ENCODE measurements at regions not wholly inside any gene's neighbourhood (a gene's known extent, or its start where the extent isn't known, plus 50 kb on each side); places are given as distances from the start of the nearest gene placed in this dataset.

DNA sequence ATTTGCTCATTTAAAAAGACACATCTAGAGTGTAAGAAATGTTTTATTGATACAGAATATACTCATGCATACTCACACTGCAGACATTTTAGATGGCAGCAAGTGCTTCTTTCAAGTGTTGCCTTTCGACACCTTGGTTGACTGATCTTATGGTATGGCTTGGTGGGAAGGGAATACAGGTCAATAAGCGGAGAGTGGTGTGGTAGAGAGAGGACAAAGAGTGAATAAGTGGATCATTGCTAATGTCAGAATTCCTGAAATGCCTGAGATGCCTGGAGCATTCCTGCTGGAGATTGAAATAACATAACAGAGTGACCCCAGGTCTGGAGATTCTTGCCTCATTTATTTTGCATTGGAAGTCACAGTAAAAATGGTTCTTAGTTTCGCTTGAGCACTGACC is 76.7 kb downstream of the RND3 start:
- Histone ChIP-seq H3K36me3 (ENCODE audit: control insufficient read depth, insufficient read depth, low read length) (no peaks in the 10 kb centered on the region), H3K79me2 (ENCODE audit: control insufficient read depth, insufficient read depth, low read length) (no peaks in the 10 kb centered on the region), H3K4me1 (replicated peaks in 1 of 2; ENCODE audit: control insufficient read depth in 2 of 2, insufficient read depth in 2 of 2, low read length in 2 of 2) (no peaks in the 10 kb centered on the region), H3K4me3 (no peak overlapping the region), H3K27ac (ENCODE audit: extremely low read depth, low read depth, low read length) (no peak overlapping the region), H3K27me3 (ENCODE audit: control insufficient read depth in 2 of 2, insufficient read depth in 2 of 2, low read length in 2 of 2) (no peaks in the 10 kb centered on the region), H2AFZ (ENCODE audit: low read depth, low read length) (no peak overlapping the region), H3K9me1 (ENCODE audit: control insufficient read depth, insufficient read depth, low read length) (no peaks in the 10 kb centered on the region), H3K9me3 (replicated peaks; ENCODE audit: control insufficient read depth, insufficient read depth, low read depth, low read length) (no peaks in the 10 kb centered on the region; the same call in 1 of the 2 replicates), H3K9ac (ENCODE audit: insufficient read depth in 1 of 2, low read depth in 2 of 2, low read length in 2 of 2) (no peak overlapping the region), H3K4me2 (ENCODE audit: insufficient read depth, low read length) (no peak overlapping the region), H4K20me1 (replicated peaks; ENCODE audit: control insufficient read depth, insufficient read depth, low read length) (no peaks in the 10 kb centered on the region)
- ATAC-seq (no peak), FAIRE-seq (no peak), DNase-seq (ENCODE audit: extremely low read depth in 1 of 4, low spot score in 3 of 4) (no peak)
- TF ChIP-seq, protein P1, sequence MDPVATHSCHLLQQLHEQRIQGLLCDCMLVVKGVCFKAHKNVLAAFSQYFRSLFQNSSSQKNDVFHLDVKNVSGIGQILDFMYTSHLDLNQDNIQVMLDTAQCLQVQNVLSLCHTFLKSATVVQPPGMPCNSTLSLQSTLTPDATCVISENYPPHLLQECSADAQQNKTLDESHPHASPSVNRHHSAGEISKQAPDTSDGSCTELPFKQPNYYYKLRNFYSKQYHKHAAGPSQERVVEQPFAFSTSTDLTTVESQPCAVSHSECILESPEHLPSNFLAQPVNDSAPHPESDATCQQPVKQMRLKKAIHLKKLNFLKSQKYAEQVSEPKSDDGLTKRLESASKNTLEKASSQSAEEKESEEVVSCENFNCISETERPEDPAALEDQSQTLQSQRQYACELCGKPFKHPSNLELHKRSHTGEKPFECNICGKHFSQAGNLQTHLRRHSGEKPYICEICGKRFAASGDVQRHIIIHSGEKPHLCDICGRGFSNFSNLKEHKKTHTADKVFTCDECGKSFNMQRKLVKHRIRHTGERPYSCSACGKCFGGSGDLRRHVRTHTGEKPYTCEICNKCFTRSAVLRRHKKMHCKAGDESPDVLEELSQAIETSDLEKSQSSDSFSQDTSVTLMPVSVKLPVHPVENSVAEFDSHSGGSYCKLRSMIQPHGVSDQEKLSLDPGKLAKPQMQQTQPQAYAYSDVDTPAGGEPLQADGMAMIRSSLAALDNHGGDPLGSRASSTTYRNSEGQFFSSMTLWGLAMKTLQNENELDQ (CRISPR knock-in tag; IDR thresholded peaks at IDR 0.05; ENCODE audit: borderline replicate concordance): no peak
- TF ChIP-seq BDP1 (IDR thresholded peaks at IDR 0.05; ENCODE audit: insufficient read depth, insufficient read length) (no peak), NCOA2 (IDR thresholded peaks at IDR 0.05; ENCODE audit: partially characterized antibody in 2 of 2) (no peak), GATA2 (CRISPR knock-in tag; IDR thresholded peaks at IDR 0.05) (no peak)
- POLR2A ChIA-PET: no interaction called here
- in situ Hi-C loops (cut with MboI) (no loop called here), intact Hi-C loops (cut with micrococcal nuclease) (no loop called here)
- CTCF ChIA-PET (ENCODE audit: low intra/inter-chr PET ratio): no interaction called here
- BruUV-seq (replicated peaks): no TSS peak
- WGBS (ENCODE audit: insufficient coverage, low coverage, missing lambda C conversion rate): 2% methylated on average over 3 of the region's 3 CpGs

GRCh38 chr2:150409196-150409595 is 78.3 kb downstream of the RND3 start:
- no peaks in the 10 kb centered on the region for H3K4me1 ChIP-seq (replicated peaks in 1 of 2; ENCODE audit: control insufficient read depth in 2 of 2, insufficient read depth in 2 of 2, low read length in 2 of 2)
- no peak for TF ChIP-seq IFI16 (CRISPR knock-in tag; IDR thresholded peaks at IDR 0.05)
- TF ChIP-seq, protein P2, sequence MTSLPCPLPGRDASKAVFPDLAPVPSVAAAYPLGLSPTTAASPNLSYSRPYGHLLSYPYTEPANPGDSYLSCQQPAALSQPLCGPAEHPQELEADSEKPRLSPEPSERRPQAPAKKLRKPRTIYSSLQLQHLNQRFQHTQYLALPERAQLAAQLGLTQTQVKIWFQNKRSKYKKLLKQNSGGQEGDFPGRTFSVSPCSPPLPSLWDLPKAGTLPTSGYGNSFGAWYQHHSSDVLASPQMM (CRISPR knock-in tag; IDR thresholded peaks at IDR 0.05): no peak
- TF ChIP-seq HNRNPH1 (optimal IDR thresholded peaks at IDR 0.05; ENCODE audit: low read depth, low read length): no peak
- no peak for TF ChIP-seq U2AF1 (optimal IDR thresholded peaks at IDR 0.05; ENCODE audit: low read depth, low read length)
- no peak for TF ChIP-seq ZNF277 (CRISPR knock-in tag; IDR thresholded peaks at IDR 0.05; ENCODE audit: borderline replicate concordance)
- TF ChIP-seq BRD9 (IDR thresholded peaks at IDR 0.05; ENCODE audit: low read depth, partially characterized antibody): no peak
- no peak for TF ChIP-seq ZKSCAN8 (CRISPR knock-in tag; IDR thresholded peaks at IDR 0.05)
- ChIA-PET CTCF (ENCODE audit: low intra/inter-chr PET ratio) (no interaction called here), POLR2A (no interaction called here)
- H3K36me3 ChIP-seq (ENCODE audit: control insufficient read depth, insufficient read depth, low read length): no peaks in the 10 kb centered on the region
- WGBS (ENCODE audit: insufficient coverage, low coverage, missing lambda C conversion rate): 0% methylated on average over 2 of the region's 2 CpGs
- H3K9me1 ChIP-seq (ENCODE audit: control insufficient read depth, insufficient read depth, low read length): no peaks in the 10 kb centered on the region
- in situ Hi-C loops (cut with MboI): no loop called here
- no TSS peak for BruUV-seq (replicated peaks)
- H3K9ac ChIP-seq (ENCODE audit: insufficient read depth in 1 of 2, low read depth in 2 of 2, low read length in 2 of 2): no peak overlapping the region
- H2AFZ ChIP-seq (ENCODE audit: low read depth, low read length): no peak overlapping the region
- no peaks in the 10 kb centered on the region; the same call in 1 of the 2 replicates for H3K9me3 ChIP-seq (replicated peaks; ENCODE audit: control insufficient read depth, insufficient read depth, low read depth, low read length)
- no peaks in the 10 kb centered on the region for H3K27me3 ChIP-seq (ENCODE audit: control insufficient read depth in 2 of 2, insufficient read depth in 2 of 2, low read length in 2 of 2)
- FAIRE-seq (no peak), ATAC-seq (no peak), DNase-seq (ENCODE audit: extremely low read depth in 1 of 4, low spot score in 3 of 4) (no peak)
- no peak overlapping the region for H3K27ac ChIP-seq (ENCODE audit: extremely low read depth, low read depth, low read length)
- H3K79me2 ChIP-seq (ENCODE audit: control insufficient read depth, insufficient read depth, low read length): no peaks in the 10 kb centered on the region
- no peak overlapping the region for H3K4me2 ChIP-seq (ENCODE audit: insufficient read depth, low read length)
- H3K4me3 ChIP-seq: no peak overlapping the region
- H4K20me1 ChIP-seq (replicated peaks; ENCODE audit: control insufficient read depth, insufficient read depth, low read length): no peaks in the 10 kb centered on the region
- intact Hi-C loops (cut with micrococcal nuclease): no loop called here

Measured in K562 (cell line).